ENCODE measurements at regions not wholly inside any gene's neighbourhood (a gene's known extent, or its start where the extent isn't known, plus 50 kb on each side); places are given as distances from the start of the nearest gene placed in this dataset.

- ATAC-seq: no peak
Measured at GRCh38 chr11:111170761-111171379, 74.7 kb upstream of the POU2AF2 start.

GRCh38 chr11:111169367-111169766, 76.2 kb upstream of the POU2AF2 start:
- H3K4me1 Mint-ChIP-seq (ENCODE audit: low read depth): no peaks in the 10 kb centered on the region
- CTCF ChIA-PET: no interaction called here
- no peak for ATAC-seq
- no peak overlapping the region for H3K4me3 Mint-ChIP-seq
- no peaks in the 10 kb centered on the region for H3K36me3 Mint-ChIP-seq (ENCODE audit: low read depth)
- H3K9me3 Mint-ChIP-seq (ENCODE audit: insufficient read depth): no peaks in the 10 kb centered on the region
- POLR2A ChIA-PET: no interaction called here
- H3K27ac Mint-ChIP-seq: no peak overlapping the region
- no peak for DNase-seq
- H3K27me3 Mint-ChIP-seq (ENCODE audit: low read depth): peaks cover 6% of the 10 kb centered on the region

More at GRCh38 chr11:111170761-111171379, 74.7 kb upstream of the POU2AF2 start:
- Mint-ChIP-seq H3K27ac (no peak overlapping the region), H3K9me3 (ENCODE audit: insufficient read depth) (no peaks in the 10 kb centered on the region), H3K36me3 (ENCODE audit: low read depth) (no peaks in the 10 kb centered on the region), H3K4me1 (ENCODE audit: low read depth) (no peaks in the 10 kb centered on the region), H3K4me3 (no peak overlapping the region), H3K27me3 (ENCODE audit: low read depth) (peaks cover 2% of the 10 kb centered on the region)
- POLR2A ChIA-PET: no interaction called here
- no peak for DNase-seq
- CTCF ChIA-PET: no interaction called here

- H3K27ac Mint-ChIP-seq: no peak overlapping the region
- ChIA-PET POLR2A (no interaction called here), CTCF (no interaction called here)
- no peaks in the 10 kb centered on the region for H3K36me3 Mint-ChIP-seq (ENCODE audit: low read depth)
- H3K27me3 Mint-ChIP-seq (ENCODE audit: low read depth): peaks cover 8% of the 10 kb centered on the region
- no peaks in the 10 kb centered on the region for H3K9me3 Mint-ChIP-seq (ENCODE audit: insufficient read depth)
- DNase-seq (no peak), ATAC-seq (no peak)
- H3K4me3 Mint-ChIP-seq: no peak overlapping the region
- H3K4me1 Mint-ChIP-seq (ENCODE audit: low read depth): no peaks in the 10 kb centered on the region
Measured at GRCh38 chr11:111168871-111169270, 76.7 kb upstream of the POU2AF2 start.

- POLR2A ChIA-PET: no interaction called here
- ATAC-seq: no peak
- H3K36me3 Mint-ChIP-seq (ENCODE audit: low read depth): no peaks in the 10 kb centered on the region
Measured at GRCh38 chr11:111167666-111168065, 77.9 kb upstream of the POU2AF2 start.

GRCh38 chr11:111166598-111166997, 78.9 kb upstream of the POU2AF2 start:
- Mint-ChIP-seq H3K4me3 (no peak overlapping the region), H3K27ac (no peak overlapping the region), H3K27me3 (ENCODE audit: low read depth) (peaks cover 10% of the 10 kb centered on the region), H3K4me1 (ENCODE audit: low read depth) (no peaks in the 10 kb centered on the region), H3K36me3 (ENCODE audit: low read depth) (no peaks in the 10 kb centered on the region), H3K9me3 (ENCODE audit: insufficient read depth) (no peaks in the 10 kb centered on the region)
- CTCF ChIA-PET: no interaction called here
- ATAC-seq (no peak), DNase-seq (no peak)
- POLR2A ChIA-PET: no interaction called here

More at GRCh38 chr11:111167666-111168065, 77.9 kb upstream of the POU2AF2 start:
- DNase-seq: no peak
- Mint-ChIP-seq H3K4me3 (no peak overlapping the region), H3K9me3 (ENCODE audit: insufficient read depth) (no peaks in the 10 kb centered on the region), H3K27ac (no peak overlapping the region), H3K27me3 (ENCODE audit: low read depth) (peaks cover 8% of the 10 kb centered on the region), H3K4me1 (ENCODE audit: low read depth) (no peaks in the 10 kb centered on the region)
- CTCF ChIA-PET: no interaction called here

- Mint-ChIP-seq H3K36me3 (ENCODE audit: low read depth) (no peaks in the 10 kb centered on the region), H3K27me3 (ENCODE audit: low read depth) (peaks cover 13% of the 10 kb centered on the region), H3K27ac (no peak overlapping the region), H3K9me3 (ENCODE audit: insufficient read depth) (no peaks in the 10 kb centered on the region), H3K4me1 (ENCODE audit: low read depth) (no peaks in the 10 kb centered on the region), H3K4me3 (no peak overlapping the region)
- POLR2A ChIA-PET: interaction anchor here (0.6 kb wide), 1 partner anchor 35 kb away, joined by 3 read pairs; no protein-coding TSS in a partner anchor
- DNase-seq (no peak), ATAC-seq (no peak)
- CTCF ChIA-PET: interaction anchor here (1.1 kb wide), 1 partner anchor 18 kb away, joined by 4 read pairs; no protein-coding TSS in a partner anchor
Measured at GRCh38 chr11:111162305-111162704, 83.2 kb upstream of the POU2AF2 start.

- Mint-ChIP-seq H3K9me3 (ENCODE audit: insufficient read depth) (no peaks in the 10 kb centered on the region), H3K4me3 (no peak overlapping the region), H3K36me3 (ENCODE audit: low read depth) (no peaks in the 10 kb centered on the region), H3K27ac (no peak overlapping the region), H3K27me3 (ENCODE audit: low read depth) (peaks cover 8% of the 10 kb centered on the region), H3K4me1 (ENCODE audit: low read depth) (no peaks in the 10 kb centered on the region)
- CTCF ChIA-PET: no interaction called here
- POLR2A ChIA-PET: interaction anchor here (0.6 to 0.7 kb wide), 2 partner anchors 17 to 73 kb away, joined by 3 to 10 read pairs; no protein-coding TSS in a partner anchor
- no peak for DNase-seq
- no peak for ATAC-seq
Measured at GRCh38 chr11:111157571-111157970, 88.0 kb upstream of the POU2AF2 start.

- ChIA-PET CTCF (no interaction called here), POLR2A (no interaction called here)
- Mint-ChIP-seq H3K27me3 (ENCODE audit: low read depth) (peaks cover 8% of the 10 kb centered on the region), H3K4me3 (no peak overlapping the region), H3K27ac (no peak overlapping the region), H3K9me3 (ENCODE audit: insufficient read depth) (no peaks in the 10 kb centered on the region), H3K36me3 (ENCODE audit: low read depth) (no peaks in the 10 kb centered on the region), H3K4me1 (ENCODE audit: low read depth) (no peaks in the 10 kb centered on the region)
- DNase-seq: no peak
- no peak for ATAC-seq
Measured at GRCh38 chr11:111155021-111155420, 90.5 kb upstream of the POU2AF2 start.

GRCh38 chr11:111153194-111153593, 92.3 kb upstream of the POU2AF2 start:
- H3K4me3 Mint-ChIP-seq: no peak overlapping the region
- peaks cover 8% of the 10 kb centered on the region for H3K27me3 Mint-ChIP-seq (ENCODE audit: low read depth)
- ChIA-PET CTCF (no interaction called here), POLR2A (no interaction called here)
- H3K4me1 Mint-ChIP-seq (ENCODE audit: low read depth): no peaks in the 10 kb centered on the region
- H3K9me3 Mint-ChIP-seq (ENCODE audit: insufficient read depth): no peaks in the 10 kb centered on the region
- ATAC-seq (no peak), DNase-seq (no peak)
- no peaks in the 10 kb centered on the region for H3K36me3 Mint-ChIP-seq (ENCODE audit: low read depth)
- H3K27ac Mint-ChIP-seq: no peak overlapping the region

GRCh38 chr11:111148953-111149352, 96.6 kb upstream of the POU2AF2 start:
- ATAC-seq (no peak), DNase-seq (no peak)
- POLR2A ChIA-PET: no interaction called here
- peaks cover 4% of the 10 kb centered on the region for H3K27me3 Mint-ChIP-seq (ENCODE audit: low read depth)
- no peaks in the 10 kb centered on the region for H3K4me1 Mint-ChIP-seq (ENCODE audit: low read depth)
- no peak overlapping the region for H3K4me3 Mint-ChIP-seq
- CTCF ChIA-PET: interaction anchor here (1.7 kb wide), 1 partner anchor 280 kb away, joined by 4 read pairs; no protein-coding TSS in a partner anchor
- no peak overlapping the region for H3K27ac Mint-ChIP-seq
- H3K9me3 Mint-ChIP-seq (ENCODE audit: insufficient read depth): no peaks in the 10 kb centered on the region
- H3K36me3 Mint-ChIP-seq (ENCODE audit: low read depth): no peaks in the 10 kb centered on the region

- H3K27me3 Mint-ChIP-seq (ENCODE audit: low read depth): peaks cover 4% of the 10 kb centered on the region
- CTCF ChIA-PET: interaction anchor here (1.7 kb wide), 1 partner anchor 281 kb away, joined by 4 read pairs; no protein-coding TSS in a partner anchor
Measured at GRCh38 chr11:111148121-111148520, 97.4 kb upstream of the POU2AF2 start.

GRCh38 chr11:111137846-111138245, 107.7 kb upstream of the POU2AF2 start:
- no peak overlapping the region for H3K27ac Mint-ChIP-seq
- DNase-seq: no peak
- no peaks in the 10 kb centered on the region for H3K4me1 Mint-ChIP-seq (ENCODE audit: low read depth)
- POLR2A ChIA-PET: no interaction called here
- H3K9me3 Mint-ChIP-seq (ENCODE audit: insufficient read depth): no peaks in the 10 kb centered on the region
- H3K27me3 Mint-ChIP-seq (ENCODE audit: low read depth): peaks cover 12% of the 10 kb centered on the region
- H3K36me3 Mint-ChIP-seq (ENCODE audit: low read depth): no peaks in the 10 kb centered on the region
- CTCF ChIA-PET: no interaction called here
- no peak for ATAC-seq
- no peak overlapping the region for H3K4me3 Mint-ChIP-seq

More at GRCh38 chr11:111148121-111148520, 97.4 kb upstream of the POU2AF2 start:
- POLR2A ChIA-PET: no interaction called here
- Mint-ChIP-seq H3K9me3 (ENCODE audit: insufficient read depth) (no peaks in the 10 kb centered on the region), H3K4me1 (ENCODE audit: low read depth) (no peaks in the 10 kb centered on the region), H3K36me3 (ENCODE audit: low read depth) (no peaks in the 10 kb centered on the region), H3K4me3 (no peak overlapping the region), H3K27ac (no peak overlapping the region)
- ATAC-seq (no peak), DNase-seq (no peak)
